IPS-15b (cell line): ENCODE measurements at regions not wholly inside any gene's neighbourhood (a gene's known extent, or its start where the extent isn't known, plus 50 kb on each side); places are given as distances from the start of the nearest gene placed in this dataset.

ENCODE experiments used
- H3K27me3 ChIP-seq: one replicate; pipeline ENCODE4 v1.6.1; 2013; ENCODE audit warnings: low read length; ENCODE audit not compliant: control insufficient read depth, insufficient read depth
- H3K36me3 ChIP-seq: one replicate; pipeline ENCODE4 v1.6.1; 2013; ENCODE audit warnings: low read length; ENCODE audit not compliant: control insufficient read depth, insufficient read depth
- H3K4me1 ChIP-seq: one replicate; pipeline ENCODE4 v1.6.1; 2013; ENCODE audit warnings: mild to moderate bottlenecking, low read length; ENCODE audit not compliant: control insufficient read depth, insufficient read depth
- H3K4me3 ChIP-seq: one replicate; pipeline ENCODE4 v1.5.1; 2013; ENCODE audit warnings: low read depth, low read length
- H3K9ac ChIP-seq: one replicate; pipeline ENCODE4 v1.6.1; 2013; ENCODE audit warnings: low read depth, mild to moderate bottlenecking, low read length
- H3K9me3 ChIP-seq: one replicate; pipeline ENCODE4 v1.6.1; 2013; ENCODE audit warnings: mild to moderate bottlenecking, low read length; ENCODE audit not compliant: control insufficient read depth, insufficient read depth

- Histone ChIP-seq H3K4me3 (no peak overlapping the region), H3K36me3 (no peaks in the 10 kb centered on the region), H3K4me1 (no peaks in the 10 kb centered on the region), H3K9me3 (peaks cover 4% of the 10 kb centered on the region), H3K9ac (no peak overlapping the region), H3K27me3 (no peaks in the 10 kb centered on the region)
Measured at GRCh38 chr21:16713331-16714117, 799.3 kb upstream of the CXADR start.

- no peaks in the 10 kb centered on the region for H3K36me3 ChIP-seq
- H3K4me1 ChIP-seq: no peaks in the 10 kb centered on the region
- H3K27me3 ChIP-seq: no peaks in the 10 kb centered on the region
- H3K4me3 ChIP-seq: no peak overlapping the region
- H3K9ac ChIP-seq: no peak overlapping the region
- no peaks in the 10 kb centered on the region for H3K9me3 ChIP-seq
Measured at GRCh38 chr21:16740511-16740910, 772.3 kb upstream of the CXADR start.

- Histone ChIP-seq H3K27me3 (no peaks in the 10 kb centered on the region), H3K4me1 (no peaks in the 10 kb centered on the region), H3K4me3 (no peak overlapping the region), H3K9ac (no peak overlapping the region), H3K9me3 (no peaks in the 10 kb centered on the region), H3K36me3 (no peaks in the 10 kb centered on the region)
Measured at GRCh38 chr21:16741141-16741665, 771.6 kb upstream of the CXADR start.

- Histone ChIP-seq H3K4me3 (no peak overlapping the region), H3K4me1 (no peaks in the 10 kb centered on the region), H3K9ac (no peak overlapping the region), H3K36me3 (no peaks in the 10 kb centered on the region), H3K9me3 (no peaks in the 10 kb centered on the region), H3K27me3 (no peaks in the 10 kb centered on the region)
Measured at GRCh38 chr21:16742131-16742641, 770.7 kb upstream of the CXADR start.

- Histone ChIP-seq H3K27me3 (no peaks in the 10 kb centered on the region), H3K4me1 (no peaks in the 10 kb centered on the region), H3K9ac (no peak overlapping the region), H3K36me3 (no peaks in the 10 kb centered on the region), H3K4me3 (no peak overlapping the region), H3K9me3 (no peaks in the 10 kb centered on the region)
Measured at GRCh38 chr21:16742741-16743140, 770.1 kb upstream of the CXADR start.

GRCh38 chr21:16743317-16743716 lies 769.5 kb upstream of the CXADR start:
- Histone ChIP-seq H3K27me3 (no peaks in the 10 kb centered on the region), H3K4me3 (no peak overlapping the region), H3K36me3 (no peaks in the 10 kb centered on the region), H3K9ac (no peak overlapping the region), H3K9me3 (no peaks in the 10 kb centered on the region), H3K4me1 (no peaks in the 10 kb centered on the region)

GRCh38 chr21:16750926-16751325 lies 761.9 kb upstream of the CXADR start:
- Histone ChIP-seq H3K4me1 (no peaks in the 10 kb centered on the region), H3K36me3 (no peaks in the 10 kb centered on the region), H3K4me3 (no peak overlapping the region), H3K9ac (no peak overlapping the region), H3K9me3 (no peaks in the 10 kb centered on the region), H3K27me3 (no peaks in the 10 kb centered on the region)

GRCh38 chr21:16751695-16752474 lies 761.0 kb upstream of the CXADR start:
- no peak overlapping the region for H3K4me3 ChIP-seq
- no peaks in the 10 kb centered on the region for H3K4me1 ChIP-seq
- H3K9me3 ChIP-seq: no peaks in the 10 kb centered on the region
- no peaks in the 10 kb centered on the region for H3K27me3 ChIP-seq
- H3K9ac ChIP-seq: no peak overlapping the region
- no peaks in the 10 kb centered on the region for H3K36me3 ChIP-seq

- Histone ChIP-seq H3K9ac (no peak overlapping the region), H3K4me3 (no peak overlapping the region), H3K36me3 (no peaks in the 10 kb centered on the region), H3K4me1 (no peaks in the 10 kb centered on the region), H3K27me3 (no peaks in the 10 kb centered on the region), H3K9me3 (no peaks in the 10 kb centered on the region)
Measured at GRCh38 chr21:16752475-16752857, 760.4 kb upstream of the CXADR start.

GRCh38 chr21:16755061-16755460 lies 757.8 kb upstream of the CXADR start:
- Histone ChIP-seq H3K36me3 (no peaks in the 10 kb centered on the region), H3K9me3 (no peaks in the 10 kb centered on the region), H3K4me1 (no peaks in the 10 kb centered on the region), H3K9ac (no peak overlapping the region), H3K4me3 (no peak overlapping the region), H3K27me3 (no peaks in the 10 kb centered on the region)

- Histone ChIP-seq H3K4me3 (no peak overlapping the region), H3K4me1 (no peaks in the 10 kb centered on the region), H3K27me3 (no peaks in the 10 kb centered on the region), H3K9ac (no peak overlapping the region), H3K9me3 (no peaks in the 10 kb centered on the region), H3K36me3 (no peaks in the 10 kb centered on the region)
Measured at GRCh38 chr21:16767201-16767600, 745.6 kb upstream of the CXADR start.

GRCh38 chr21:16768096-16768495 lies 744.7 kb upstream of the CXADR start:
- no peaks in the 10 kb centered on the region for H3K4me1 ChIP-seq
- H3K4me3 ChIP-seq: no peak overlapping the region
- no peaks in the 10 kb centered on the region for H3K27me3 ChIP-seq
- H3K36me3 ChIP-seq: no peaks in the 10 kb centered on the region
- no peaks in the 10 kb centered on the region for H3K9me3 ChIP-seq
- H3K9ac ChIP-seq: no peak overlapping the region
